Heart right ventricle (tissue), 16 donors: ENCODE measurements at regions not wholly inside any gene's neighbourhood (a gene's known extent, or its start where the extent isn't known, plus 50 kb on each side); places are given as distances from the start of the nearest gene placed in this dataset.

Source experiments
- ATAC-seq, 8 donors: fragments of 200-7000 bp; cut with Tn5 transposase; one replicate each; pipeline ENCODE4 v1.9.1; 2020; ENCODE audit warnings: mild to moderate bottlenecking in 8 of 8, moderate library complexity in 8 of 8, moderate number of reproducible peaks in 1 of 8
- DNase-seq, 2 donors: peaks; one replicate each; pipeline ENCODE4 v3.0.0-alpha.2; 2020
- H3K27ac ChIP-seq, 10 donors: fragments of 200-600 bp; sonication (generic) in 2 of 10; one replicate each; pipeline versions ENCODE4 v1.5.0 to v1.8.0; 2020 to 2022; ENCODE audit warnings: mild to moderate bottlenecking in 3 of 10
- H3K27me3 ChIP-seq, 7 donors: fragments of 200-600 bp; one replicate each; pipeline ENCODE4 v1.8.0; 2021 to 2022; ENCODE audit warnings: mild to moderate bottlenecking in 2 of 7
- H3K36me3 ChIP-seq, 9 donors: fragments of 200-600 bp; sonication (generic) in 1 of 9; one replicate each; pipeline versions ENCODE4 v1.5.0 to v1.8.0; 2020 to 2022; ENCODE audit warnings: mild to moderate bottlenecking in 2 of 9
- H3K4me1 ChIP-seq, 9 donors: fragments of 200-600 bp; sonication (generic) in 1 of 9; one replicate each; pipeline versions ENCODE4 v1.5.0 to v1.8.0; 2020 to 2022; ENCODE audit warnings: mild to moderate bottlenecking in 4 of 9
- H3K4me3 ChIP-seq, 10 donors: fragments of 200-600 bp; sonication (generic) in 2 of 10; one replicate each; pipeline versions ENCODE4 v1.5.0 to v1.8.0; 2020 to 2022; ENCODE audit warnings: mild to moderate bottlenecking in 7 of 10, moderate library complexity in 2 of 10
- H3K9me3 ChIP-seq, 11 donors: fragments of 200-600 bp in 10 of 11; sonication (generic) in 2 of 11; one replicate each; pipeline versions ENCODE4 v1.5.0 to v1.8.0; 2013 to 2022; ENCODE audit warnings: mild to moderate bottlenecking in 2 of 11, control low read depth in 1 of 11, moderate library complexity in 1 of 11
- CTCF ChIP-seq, 9 donors: fragments of 200-600 bp; sonication (generic) in 2 of 9; IDR thresholded peaks; one replicate each; pipeline versions ENCODE4 v1.5.0 to v1.8.0; 2021 to 2022; ENCODE audit warnings: antibody characterized with exemption in 9 of 9, mild to moderate bottlenecking in 5 of 9, moderate library complexity in 1 of 9
- WGBS, 2 donors: extraction: QIAGEN DNeasy Blood & Tissue Kit; methylation state at CpG; one replicate each; pipeline ENCODE4 v1.1.7; 2013; ENCODE audit warnings: inconsistent platforms in 1 of 2; 5-methylcytosine and 5-hydroxymethylcytosine counted together
- intact Hi-C, 10 donors: fragments of 100-400 bp; cut with DNase I; formaldehyde crosslinking; loops; one replicate each; pipeline versions ENCODE4 v1.11.1 to v1.14.2; 2022
- donor health status: Arrhythmogenic right ventricular cardiomyopathy.
- donor health status: ischemic (EF 13 %, LVEDD 7.1; RV severe dilation, severe dysfunction).
- donor health status: healthy with polysubstance abuse.
- donor health status: DM: no; HTN: yes; CAD: no.
- donor health status: DM: no; HTN: no; CAD: no.
- donor health status: ischemic (EF 25% LVEDD 6.9; RV normal size, moderate dysfunction).
- donor health status: ischemic (EF 25% LVEDD 5.7; RV mildly dilated, moderate dysfunction).
- donor health status: healthy.
- donor health status: DM: yes; HTN: yes; CAD: no.
- donor health status: Ischemic cardiomyopathy.
- donor health status: ischemic (EF 35%, LVEDD 5.7; RV mildly dilated, moderate dysfunction).
- donor health status: nonischemic (EF 11% LVEDD 7.7; RV severe dilation, severe dysfunction).
- donor health status: DM: yes; HTN: yes; CAD: no.
- donor health status: PGD.
- donor health status: ischemic (EF 29% LVEDD 5.4; RV normal size, mild dysfunction).
- donor health status: nonischemic (EF 23%, LVEDD 6.1; RV moderate dilation, normal function).

- no peak for ATAC-seq
- Histone ChIP-seq H3K4me1 (no peaks in the 10 kb centered on the region), H3K27me3 (no peaks in the 10 kb centered on the region), H3K36me3 (no peaks in the 10 kb centered on the region), H3K9me3 (no peaks in the 10 kb centered on the region), H3K4me3 (no peak overlapping the region), H3K27ac (no peak overlapping the region)
- TF ChIP-seq CTCF (IDR thresholded peaks at IDR 0.05), result no peak
- no peak for DNase-seq
- intact Hi-C loops, result no loop called here
- 90% methylated on average over 7 of the region's 7 CpGs for WGBS, 2 donors
Measured at GRCh38 chr15:95922431-95922830, 408.1 kb upstream of the NR2F2 start.

DNA sequence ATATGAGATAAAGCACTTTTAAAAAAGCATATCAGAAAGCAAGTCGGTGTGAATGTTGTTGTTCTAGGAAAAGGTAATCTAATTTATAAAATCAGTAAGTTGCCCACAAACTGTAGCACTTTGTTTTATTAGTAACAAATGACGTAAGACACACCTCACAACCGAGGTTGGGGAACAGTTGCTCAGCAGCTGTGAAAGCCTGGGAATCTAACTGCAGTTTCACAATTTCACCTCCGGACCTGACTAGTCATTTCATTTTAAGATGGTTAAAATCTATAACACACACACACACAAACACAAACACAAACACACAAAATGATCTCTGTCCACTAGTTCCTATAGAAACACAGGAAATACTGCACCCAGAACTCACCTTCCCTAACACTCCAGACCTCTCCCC, 406.7 kb upstream of the NR2F2 start:
- no peaks in the 10 kb centered on the region for H3K36me3 ChIP-seq
- TF ChIP-seq CTCF (IDR thresholded peaks at IDR 0.05), result no peak
- intact Hi-C loops, result no loop called here
- no peak overlapping the region for H3K27ac ChIP-seq
- H3K4me3 ChIP-seq, result no peak overlapping the region
- H3K4me1 ChIP-seq, result no peaks in the 10 kb centered on the region
- DNase-seq (no peak), ATAC-seq (no peak)
- H3K9me3 ChIP-seq, result no peaks in the 10 kb centered on the region
- H3K27me3 ChIP-seq, result no peaks in the 10 kb centered on the region
- whole genome bisulfite sequencing, 2 donors, result 83 to 84% methylated on average over 4 of the region's 4 CpGs

GRCh38 chr15:95928822-95929221, 401.7 kb upstream of the NR2F2 start:
- 89 to 98% methylated on average over 3 of the region's 3 CpGs for WGBS, 2 donors
- intact Hi-C loops, result no loop called here
- Histone ChIP-seq H3K4me3 (no peak overlapping the region), H3K4me1 (peaks cover 0 to 13% (median 4%) of the 10 kb centered on the region in 9 donors), H3K9me3 (no peaks in the 10 kb centered on the region), H3K36me3 (no peaks in the 10 kb centered on the region), H3K27me3 (no peaks in the 10 kb centered on the region), H3K27ac (no peak overlapping the region)
- ATAC-seq, result no peak
- no peak for TF ChIP-seq CTCF (IDR thresholded peaks at IDR 0.05)
- no peak for DNase-seq

DNA sequence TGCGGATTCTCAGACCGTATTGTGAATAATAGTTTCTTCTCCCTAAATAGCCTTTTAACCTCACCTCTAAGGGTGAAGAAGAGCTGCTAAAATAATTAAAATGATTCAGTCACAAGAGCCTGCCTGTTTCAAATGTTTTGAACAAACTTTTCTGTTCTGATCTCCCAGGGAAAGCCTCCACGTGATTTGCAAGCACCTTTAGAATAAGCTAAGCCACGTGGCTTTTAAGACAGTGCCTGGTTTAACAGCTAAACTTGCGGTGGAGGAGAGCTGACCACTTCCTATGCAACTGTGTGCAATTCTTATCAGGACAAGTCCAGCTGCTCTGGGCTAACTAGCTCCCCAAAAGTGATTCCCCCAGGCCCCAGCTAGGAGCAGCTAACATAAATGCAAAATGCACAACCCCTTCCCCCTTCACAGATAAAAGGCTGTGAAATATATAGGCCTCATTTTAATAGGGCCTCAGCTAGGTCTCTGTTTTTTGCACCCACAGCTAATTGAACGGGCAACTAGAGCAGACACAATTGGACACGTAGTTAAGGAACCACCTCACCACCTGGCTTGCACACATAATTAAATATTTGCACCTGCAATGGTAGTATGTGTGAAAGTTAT, 401.2 kb upstream of the NR2F2 start:
- Histone ChIP-seq H3K4me1 (peaks cover 0 to 13% (median 4%) of the 10 kb centered on the region in 9 donors), H3K36me3 (no peaks in the 10 kb centered on the region), H3K4me3 (no peak overlapping the region), H3K27me3 (no peaks in the 10 kb centered on the region), H3K27ac (no peak overlapping the region), H3K9me3 (no peaks in the 10 kb centered on the region)
- no peak for DNase-seq
- no peak for TF ChIP-seq CTCF (IDR thresholded peaks at IDR 0.05)
- no peak for ATAC-seq
- intact Hi-C loops, result no loop called here
- 68 to 74% methylated on average over 7 of the region's 7 CpGs for whole genome bisulfite sequencing, 2 donors
